Activated B cell treated with CpG ODN at 0.5 μM for 24 hours (primary cell): ENCODE measurements at regions not wholly inside any gene's neighbourhood (a gene's known extent, or its start where the extent isn't known, plus 50 kb on each side); places are given as distances from the start of the nearest gene placed in this dataset.
"Not testable (repeated sequence)": the region's sequence is repeated elsewhere in the genome, so short reads cannot be mapped to it uniquely, and the experiment has no call there.

Experiments
- ATAC-seq: fragments of 200-7000 bp; cut with Tn5 transposase; one replicate; pipeline ENCODE4 v1.10.0; 2021; ENCODE audit warnings: low read depth, mild to moderate bottlenecking, moderate library complexity
- CTCF ChIA-PET: fragments of 350-600 bp; sonication (Branson Sonifier 250); formaldehyde crosslinking; loops from one replicate; lab custom pipeline; 2021; ENCODE audit warnings: antibody characterized with exemption; lab: Charles Lee
- POLR2A ChIA-PET: fragments of 350-600 bp; sonication (Branson Sonifier 250); formaldehyde crosslinking; loops from one replicate; lab custom pipeline; 2021; ENCODE audit warnings: antibody characterized with exemption; lab: Charles Lee
- DNase-seq: peaks from one replicate; pipeline ENCODE4 v3.0.0; 2022
- H3K27ac Mint-ChIP-seq: one replicate; pipeline ENCODE4 v1.8.0; 2020; ENCODE audit warnings: mixed read lengths
- H3K27me3 Mint-ChIP-seq: one replicate; pipeline ENCODE4 v1.8.0; 2021; ENCODE audit warnings: mixed read lengths
- H3K36me3 Mint-ChIP-seq: one replicate; pipeline ENCODE4 v1.8.0; 2021; ENCODE audit warnings: low read depth, mixed read lengths
- H3K4me1 Mint-ChIP-seq: one replicate; pipeline ENCODE4 v1.8.0; 2021; ENCODE audit warnings: mixed read lengths
- H3K4me3 Mint-ChIP-seq: one replicate; pipeline ENCODE4 v1.8.0; 2020; ENCODE audit warnings: mild to moderate bottlenecking, mixed read lengths
- H3K9me3 Mint-ChIP-seq: one replicate; pipeline ENCODE4 v1.8.0; 2020; ENCODE audit warnings: mixed read lengths
- intact Hi-C: fragments of 100-400 bp; cut with micrococcal nuclease; formaldehyde crosslinking; loops from one replicate; pipeline ENCODE4 v1.15.1; 2024
- TF ChIP-seq, protein P1 (sequence below): fragments of 200-600 bp; IDR thresholded peaks from one replicate; pipeline ENCODE4 v1.8.0; 2022; ENCODE audit warnings: antibody characterized with exemption, mild to moderate bottlenecking

GRCh38 chr7:32761451-32762205 is 129.9 kb downstream of the KBTBD2 start:
- CTCF ChIA-PET = no interaction called here
- peaks cover 27% of the 10 kb centered on the region for H3K27me3 Mint-ChIP-seq
- TF ChIP-seq, protein P1, sequence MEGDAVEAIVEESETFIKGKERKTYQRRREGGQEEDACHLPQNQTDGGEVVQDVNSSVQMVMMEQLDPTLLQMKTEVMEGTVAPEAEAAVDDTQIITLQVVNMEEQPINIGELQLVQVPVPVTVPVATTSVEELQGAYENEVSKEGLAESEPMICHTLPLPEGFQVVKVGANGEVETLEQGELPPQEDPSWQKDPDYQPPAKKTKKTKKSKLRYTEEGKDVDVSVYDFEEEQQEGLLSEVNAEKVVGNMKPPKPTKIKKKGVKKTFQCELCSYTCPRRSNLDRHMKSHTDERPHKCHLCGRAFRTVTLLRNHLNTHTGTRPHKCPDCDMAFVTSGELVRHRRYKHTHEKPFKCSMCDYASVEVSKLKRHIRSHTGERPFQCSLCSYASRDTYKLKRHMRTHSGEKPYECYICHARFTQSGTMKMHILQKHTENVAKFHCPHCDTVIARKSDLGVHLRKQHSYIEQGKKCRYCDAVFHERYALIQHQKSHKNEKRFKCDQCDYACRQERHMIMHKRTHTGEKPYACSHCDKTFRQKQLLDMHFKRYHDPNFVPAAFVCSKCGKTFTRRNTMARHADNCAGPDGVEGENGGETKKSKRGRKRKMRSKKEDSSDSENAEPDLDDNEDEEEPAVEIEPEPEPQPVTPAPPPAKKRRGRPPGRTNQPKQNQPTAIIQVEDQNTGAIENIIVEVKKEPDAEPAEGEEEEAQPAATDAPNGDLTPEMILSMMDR = no peak
- no peak for DNase-seq
- no peaks in the 10 kb centered on the region for H3K9me3 Mint-ChIP-seq
- H3K36me3 Mint-ChIP-seq = no peaks in the 10 kb centered on the region
- no peak for ATAC-seq
- intact Hi-C loops = loop anchor here (10.0 kb wide), 1 partner anchor 293 kb away; no protein-coding TSS in a partner anchor
- POLR2A ChIA-PET = no interaction called here
- H3K4me3 Mint-ChIP-seq = peak overlapping the region; percentile 53
- peaks cover 15% of the 10 kb centered on the region for H3K4me1 Mint-ChIP-seq
- H3K27ac Mint-ChIP-seq = no peak overlapping the region

DNA sequence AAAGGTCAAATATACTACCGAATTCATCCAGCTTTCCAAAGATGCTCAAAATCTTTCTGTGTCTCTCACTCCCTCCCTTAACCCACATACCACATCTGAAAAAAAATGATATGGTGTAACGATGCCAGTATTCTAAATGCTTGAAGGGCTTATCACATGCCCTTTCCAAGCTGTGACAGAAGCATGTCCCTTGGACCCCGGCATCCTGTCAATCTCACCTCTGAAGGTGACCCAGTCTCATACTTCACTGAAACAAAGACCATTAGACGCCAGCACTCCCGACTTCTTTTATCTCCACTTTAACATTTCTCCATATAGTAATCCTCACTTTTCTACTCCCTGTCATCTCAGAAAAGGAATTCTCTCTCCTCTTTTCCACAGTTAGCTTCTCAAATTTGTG is 130.8 kb downstream of the KBTBD2 start:
- intact Hi-C loops = loop anchor here (10.0 kb wide), 1 partner anchor 294 kb away; no protein-coding TSS in a partner anchor
- H3K27me3 Mint-ChIP-seq = peaks cover 27% of the 10 kb centered on the region
- H3K4me1 Mint-ChIP-seq = peaks cover 15% of the 10 kb centered on the region
- ATAC-seq, POLR2A ChIA-PET, DNase-seq, H3K9me3 Mint-ChIP-seq, H3K4me3 Mint-ChIP-seq, H3K36me3 Mint-ChIP-seq, H3K27ac Mint-ChIP-seq, CTCF ChIA-PET: not testable (repeated sequence)

DNA sequence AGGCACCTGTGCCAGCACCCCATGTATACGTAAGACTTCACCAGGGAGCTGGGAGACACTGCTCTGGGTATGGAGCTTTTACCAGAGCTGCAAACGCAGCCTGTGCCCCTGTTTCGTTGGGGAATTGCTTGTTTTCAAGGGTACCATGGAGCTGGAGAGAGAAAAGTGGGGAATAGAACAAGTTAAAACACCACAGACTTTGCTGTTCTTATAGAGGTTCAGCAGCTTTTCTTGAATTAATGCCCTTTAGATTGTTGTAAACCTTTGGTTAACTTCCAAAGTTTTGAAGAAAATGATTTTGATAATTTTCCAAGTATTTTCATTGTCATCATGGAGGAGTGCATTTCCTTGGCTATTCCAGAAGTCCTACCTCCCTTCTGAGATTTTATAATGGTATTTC is 131.7 kb downstream of the KBTBD2 start:
- ATAC-seq, CTCF ChIA-PET, DNase-seq, H3K4me3 Mint-ChIP-seq, H3K27ac Mint-ChIP-seq, POLR2A ChIA-PET, H3K9me3 Mint-ChIP-seq, H3K36me3 Mint-ChIP-seq: not testable (repeated sequence)
- intact Hi-C loops = loop anchor here (10.0 kb wide), 1 partner anchor 295 kb away; no protein-coding TSS in a partner anchor
- H3K4me1 Mint-ChIP-seq = peaks cover 15% of the 10 kb centered on the region
- H3K27me3 Mint-ChIP-seq = peaks cover 27% of the 10 kb centered on the region

- H3K9me3 Mint-ChIP-seq, H3K4me3 Mint-ChIP-seq, H3K27ac Mint-ChIP-seq, ATAC-seq, POLR2A ChIA-PET, H3K27me3 Mint-ChIP-seq, DNase-seq, intact Hi-C loops, H3K4me1 Mint-ChIP-seq, H3K36me3 Mint-ChIP-seq, CTCF ChIA-PET: not testable (repeated sequence)
These were observed 137.7 kb downstream of the KBTBD2 start for GRCh38 chr7:32753872-32754271.

DNA sequence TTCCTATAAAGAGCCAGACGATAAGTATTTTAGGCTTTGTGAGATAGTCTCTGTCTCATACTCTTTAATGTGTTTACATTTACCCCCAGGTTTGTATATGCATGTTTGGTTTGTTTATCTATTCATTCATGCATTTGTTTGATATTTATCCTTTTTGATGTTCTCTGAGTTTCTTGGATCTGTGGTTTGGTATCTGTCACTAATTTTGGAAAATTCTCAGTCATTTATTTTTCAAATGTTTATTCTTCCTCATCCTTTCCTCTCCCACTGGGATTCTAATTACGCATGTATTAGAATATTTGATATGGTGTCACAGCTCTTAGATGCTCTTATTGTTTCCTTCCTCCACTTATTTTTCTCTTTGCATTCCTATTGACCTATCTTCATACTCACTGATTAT is 143.2 kb downstream of the KBTBD2 start:
- ATAC-seq = not testable (repeated sequence)

DNA sequence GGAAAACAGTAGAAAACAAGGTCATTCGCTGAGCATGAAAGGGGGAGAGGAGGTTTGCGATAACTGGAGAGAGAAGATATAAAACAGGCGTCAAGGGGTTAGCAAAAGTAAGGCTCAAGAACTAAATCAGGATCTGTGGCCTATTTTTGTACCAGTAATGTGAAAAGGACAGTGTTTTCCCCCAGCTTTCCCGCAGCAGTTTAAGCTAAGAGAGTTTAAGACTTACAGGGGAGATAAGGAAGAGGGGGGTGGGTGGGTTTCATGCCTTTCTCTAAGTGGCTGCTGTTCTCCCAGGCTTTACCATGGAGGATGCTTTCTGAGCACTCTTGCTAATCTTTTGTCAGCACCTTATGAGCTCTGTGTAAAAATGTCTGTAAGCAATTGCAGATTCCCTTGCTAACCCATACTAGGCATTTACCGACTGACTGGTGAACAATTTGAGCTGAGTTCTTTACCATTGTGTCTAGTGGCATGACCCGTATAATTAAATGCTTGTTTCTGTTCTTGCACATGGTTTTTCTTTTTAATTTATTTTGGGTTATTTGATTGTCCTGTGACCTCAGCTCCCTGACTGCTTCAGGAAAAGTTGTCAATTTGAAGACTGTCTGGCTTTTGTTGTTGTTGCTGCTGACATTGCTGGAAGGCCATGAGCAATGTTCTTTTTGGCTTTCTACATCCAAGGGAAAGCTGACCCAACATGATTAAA is 144.0 kb downstream of the KBTBD2 start:
- H3K4me1 Mint-ChIP-seq, DNase-seq, H3K27ac Mint-ChIP-seq, H3K9me3 Mint-ChIP-seq, H3K36me3 Mint-ChIP-seq, H3K4me3 Mint-ChIP-seq, ATAC-seq, POLR2A ChIA-PET, intact Hi-C loops, CTCF ChIA-PET: not testable (repeated sequence)
- peaks cover 11% of the 10 kb centered on the region for H3K27me3 Mint-ChIP-seq

More for the DNA sequence above, 143.2 kb downstream of the KBTBD2 start:
- H3K27ac Mint-ChIP-seq, H3K9me3 Mint-ChIP-seq, DNase-seq, H3K36me3 Mint-ChIP-seq, CTCF ChIA-PET, POLR2A ChIA-PET, intact Hi-C loops, H3K4me3 Mint-ChIP-seq, H3K4me1 Mint-ChIP-seq: not testable (repeated sequence)
- peaks cover 11% of the 10 kb centered on the region for H3K27me3 Mint-ChIP-seq

GRCh38 chr7:32741853-32742476 is 149.6 kb downstream of the KBTBD2 start:
- ATAC-seq, DNase-seq, H3K4me1 Mint-ChIP-seq, H3K36me3 Mint-ChIP-seq, H3K9me3 Mint-ChIP-seq, H3K27ac Mint-ChIP-seq, POLR2A ChIA-PET, intact Hi-C loops, CTCF ChIA-PET, H3K27me3 Mint-ChIP-seq, H3K4me3 Mint-ChIP-seq: not testable (repeated sequence)

GRCh38 chr7:32739749-32740148 is 151.8 kb downstream of the KBTBD2 start:
- ATAC-seq, intact Hi-C loops, H3K27ac Mint-ChIP-seq, H3K9me3 Mint-ChIP-seq, POLR2A ChIA-PET, H3K4me1 Mint-ChIP-seq, CTCF ChIA-PET, H3K27me3 Mint-ChIP-seq, H3K4me3 Mint-ChIP-seq, DNase-seq, H3K36me3 Mint-ChIP-seq: not testable (repeated sequence)

DNA sequence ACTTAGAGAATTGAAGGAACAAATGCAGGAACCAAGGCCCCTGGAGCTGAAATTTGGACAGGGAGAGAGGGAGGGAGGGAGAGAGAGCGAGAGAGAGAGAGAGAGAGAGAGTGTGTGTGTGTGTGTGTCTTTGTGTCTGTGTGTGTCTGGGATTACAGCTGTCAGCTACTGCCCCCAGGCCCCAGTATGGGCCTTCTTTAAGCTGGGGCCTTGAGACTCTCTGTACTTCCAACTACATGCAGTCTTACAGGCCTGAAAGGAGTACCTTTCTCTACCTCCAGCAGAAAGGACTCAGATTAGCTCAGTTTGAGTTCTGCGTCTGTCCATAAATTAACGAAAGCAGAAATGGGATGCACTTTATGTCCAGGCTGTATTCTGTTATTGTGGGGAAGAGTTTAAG is 153.2 kb downstream of the KBTBD2 start:
- H3K9me3 Mint-ChIP-seq, H3K4me1 Mint-ChIP-seq, CTCF ChIA-PET, H3K36me3 Mint-ChIP-seq, ATAC-seq, H3K27ac Mint-ChIP-seq, H3K27me3 Mint-ChIP-seq, intact Hi-C loops, H3K4me3 Mint-ChIP-seq, POLR2A ChIA-PET, DNase-seq: not testable (repeated sequence)

- DNase-seq, ATAC-seq, H3K27me3 Mint-ChIP-seq, H3K36me3 Mint-ChIP-seq, H3K4me1 Mint-ChIP-seq, H3K4me3 Mint-ChIP-seq, POLR2A ChIA-PET, H3K27ac Mint-ChIP-seq, intact Hi-C loops, CTCF ChIA-PET, H3K9me3 Mint-ChIP-seq: not testable (repeated sequence)
These were observed 158.8 kb downstream of the KBTBD2 start for GRCh38 chr7:32732767-32733166.

DNA sequence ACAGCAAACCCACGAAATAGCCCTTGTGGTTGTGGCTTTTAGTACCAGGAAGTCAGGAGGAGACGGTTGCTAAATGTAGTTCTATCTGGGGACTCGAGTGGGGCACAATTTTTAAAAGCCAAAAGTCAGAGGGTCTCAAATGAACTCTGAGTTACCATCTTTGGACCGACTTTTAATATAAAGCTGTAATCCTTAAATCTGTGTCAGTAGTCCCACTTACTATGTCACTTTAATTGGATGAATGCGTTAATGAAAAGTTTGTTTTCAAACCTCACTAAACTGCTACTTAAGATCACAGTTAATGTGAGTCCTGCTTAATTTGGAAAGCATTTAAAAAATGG is 162.3 kb downstream of the KBTBD2 start:
- intact Hi-C loops = loop anchor here (5.0 kb wide), 2 partner anchors 163 to 237 kb away; partner anchors contain the start of genes KBTBD2 and LSM5
- H3K4me1 Mint-ChIP-seq, DNase-seq, ATAC-seq, H3K27ac Mint-ChIP-seq, H3K36me3 Mint-ChIP-seq, CTCF ChIA-PET, H3K27me3 Mint-ChIP-seq, H3K9me3 Mint-ChIP-seq: not testable (repeated sequence)
- H3K4me3 Mint-ChIP-seq = peak overlapping the region; percentile 61
- POLR2A ChIA-PET = interaction anchor here (0.7 kb wide), 1 partner anchor 161 kb away, joined by 3 read pairs; no protein-coding TSS in a partner anchor
